H9 (cell line): ENCODE measurements at regions not wholly inside any gene's neighbourhood (a gene's known extent, or its start where the extent isn't known, plus 50 kb on each side); places are given as distances from the start of the nearest gene placed in this dataset.

Experiments
- DNase-seq: peaks from one replicate; pipeline ENCODE4 v3.0.0-alpha.2; 2017
- H2AFZ ChIP-seq: one replicate; pipeline ENCODE4 v1.6.1; 2013; ENCODE audit warnings: mild to moderate bottlenecking, low read length, control low read depth, moderate library complexity
- H2AK5ac ChIP-seq: 2 replicates; pipeline ENCODE4 v1.6.1; 2013; ENCODE audit warnings: low read length, control low read depth, mixed read lengths; ENCODE audit not compliant: insufficient read length
- H2BK120ac ChIP-seq: one replicate; pipeline ENCODE4 v1.6.1; 2013; ENCODE audit warnings: low read depth, mild to moderate bottlenecking, low read length, control low read depth, inconsistent platforms; ENCODE audit not compliant: poor library complexity, severe bottlenecking
- H2BK12ac ChIP-seq: 2 replicates; pipeline ENCODE4 v1.6.1; 2013; ENCODE audit warnings: low read length, control low read depth, mixed read lengths, low read depth; ENCODE audit not compliant: insufficient read length
- H2BK15ac ChIP-seq: 2 replicates; pipeline ENCODE4 v1.6.1; 2013; ENCODE audit warnings: low read depth, low read length, control low read depth
- H2BK20ac ChIP-seq: one replicate; pipeline ENCODE4 v1.6.1; 2013; ENCODE audit warnings: low read depth, mild to moderate bottlenecking, low read length, control low read depth, inconsistent platforms; ENCODE audit not compliant: poor library complexity, severe bottlenecking
- H2BK5ac ChIP-seq: 2 replicates; pipeline ENCODE4 v1.6.1; 2013; ENCODE audit warnings: low read length, control low read depth, mixed read lengths; ENCODE audit not compliant: insufficient read length
- H3K14ac ChIP-seq: 2 replicates; pipeline ENCODE4 v1.6.1; 2013; ENCODE audit warnings: low read length, control low read depth; ENCODE audit not compliant: insufficient read depth
- H3K18ac ChIP-seq: 2 replicates; pipeline ENCODE4 v1.6.1; 2013; ENCODE audit warnings: low read depth, mild to moderate bottlenecking, mixed read lengths, low read length, control low read depth; ENCODE audit not compliant: insufficient read length
- H3K23ac ChIP-seq: 2 replicates; pipeline ENCODE4 v1.6.1; 2013; ENCODE audit warnings: low read length, control low read depth, mixed read lengths, low read depth; ENCODE audit not compliant: insufficient read length
- H3K23me2 ChIP-seq: 2 replicates; pipeline ENCODE4 v1.6.1; 2013; ENCODE audit warnings: low read depth, mild to moderate bottlenecking, mixed read lengths, low read length, control low read depth; ENCODE audit not compliant: insufficient read length, poor library complexity, severe bottlenecking
- H3K27ac ChIP-seq: 2 replicates; pipeline ENCODE4 v1.5.1; 2013; ENCODE audit warnings: low read length, control low read depth, mixed read lengths, low read depth; ENCODE audit not compliant: insufficient read length
- H3K27me3 ChIP-seq: 2 replicates; pipeline ENCODE4 v1.6.1; 2013; ENCODE audit warnings: low read length, control low read depth, inconsistent platforms; ENCODE audit not compliant: insufficient read depth
- H3K4ac ChIP-seq: 2 replicates; pipeline ENCODE4 v1.6.1; 2013; ENCODE audit warnings: low read depth, mild to moderate bottlenecking, control low read depth, inconsistent platforms, low read length, moderate library complexity
- H3K4me1 ChIP-seq: 2 replicates; pipeline ENCODE4 v1.6.1; 2013; ENCODE audit warnings: low read length, control low read depth, inconsistent platforms; ENCODE audit not compliant: insufficient read depth
- H3K4me2 ChIP-seq: 2 replicates; pipeline ENCODE4 v1.6.1; 2013; ENCODE audit warnings: low read length, control low read depth, mixed read lengths; ENCODE audit not compliant: insufficient read length, insufficient read depth
- H3K56ac ChIP-seq: 2 replicates; pipeline ENCODE4 v1.6.1; 2013; ENCODE audit warnings: low read depth, mild to moderate bottlenecking, mixed read lengths, low read length, control low read depth; ENCODE audit not compliant: insufficient read length
- H3K79me1 ChIP-seq: 2 replicates; pipeline ENCODE4 v1.6.1; 2013; ENCODE audit warnings: low read depth, mild to moderate bottlenecking, moderate library complexity, low read length, control low read depth, inconsistent platforms; ENCODE audit not compliant: insufficient read depth, poor library complexity, severe bottlenecking
- H3K79me2 ChIP-seq: 2 replicates; pipeline ENCODE4 v1.6.1; 2013; ENCODE audit warnings: low read length, control low read depth, inconsistent platforms; ENCODE audit not compliant: insufficient read depth
- H3K9ac ChIP-seq: 2 replicates; pipeline ENCODE4 v1.6.1; 2013; ENCODE audit warnings: low read length, control low read depth, mixed read lengths; ENCODE audit not compliant: insufficient read length; ENCODE audit errors: extremely low read depth
- H3K9me3 ChIP-seq: one replicate; pipeline ENCODE4 v1.6.1; 2013; ENCODE audit warnings: low read depth, low read length, inconsistent platforms; ENCODE audit not compliant: control insufficient read depth
- H3T11ph ChIP-seq: one replicate; pipeline ENCODE4 v1.6.1; 2013; ENCODE audit warnings: mild to moderate bottlenecking, low read length, control low read depth, inconsistent platforms
- H4K20me1 ChIP-seq: one replicate; pipeline ENCODE4 v1.6.1; 2013; ENCODE audit not compliant: control insufficient read depth, insufficient read length, insufficient read depth
- H4K5ac ChIP-seq: 2 replicates; pipeline ENCODE4 v1.6.1; 2013; ENCODE audit warnings: low read depth, mild to moderate bottlenecking, mixed read lengths, low read length, control low read depth; ENCODE audit not compliant: insufficient read length
- H4K8ac ChIP-seq: replicated peaks from 2 replicates; pipeline ENCODE4 v1.6.1; 2013; ENCODE audit warnings: low read length, control low read depth, mixed read lengths, low read depth; ENCODE audit not compliant: insufficient read length
- H4K91ac ChIP-seq: 2 replicates; pipeline ENCODE4 v1.6.1; 2013; ENCODE audit warnings: low read depth, mild to moderate bottlenecking, moderate library complexity, mixed read lengths, low read length, control low read depth; ENCODE audit not compliant: insufficient read length
- H3K27ac Mint-ChIP-seq, 3 experiments: 2 replicates in 2 of 3; 3 replicates in 1 of 3; pipeline ENCODE4 v1.8.0; 2020 to 2021; ENCODE audit warnings: mixed read lengths in 3 of 3, mild to moderate bottlenecking in 1 of 3, moderate library complexity in 1 of 3
- H3K27me3 Mint-ChIP-seq: 2 replicates; pipeline ENCODE4 v1.8.0; 2021; ENCODE audit warnings: low read depth, mild to moderate bottlenecking, moderate library complexity, mixed read lengths
- H3K36me3 Mint-ChIP-seq, 3 experiments: 2 replicates in 2 of 3; 3 replicates in 1 of 3; pipeline ENCODE4 v1.8.0; 2020 to 2021; ENCODE audit warnings: low read depth in 3 of 3, mixed read lengths in 3 of 3; ENCODE audit not compliant: insufficient read depth in 1 of 3
- H3K4me1 Mint-ChIP-seq, 2 experiments: 2 replicates each; pipeline ENCODE4 v1.8.0; 2020; ENCODE audit warnings: mixed read lengths in 2 of 2
- H3K4me3 Mint-ChIP-seq, 2 experiments: 2 replicates in 1 of 2; 3 replicates in 1 of 2; pipeline ENCODE4 v1.8.0; 2020 to 2021; ENCODE audit warnings: mild to moderate bottlenecking in 2 of 2, mixed read lengths in 2 of 2, moderate library complexity in 1 of 2
- H3K9me3 Mint-ChIP-seq, 2 experiments: 2 replicates in 1 of 2; 3 replicates in 1 of 2; pipeline ENCODE4 v1.8.0; 2020; ENCODE audit warnings: mild to moderate bottlenecking in 2 of 2, mixed read lengths in 2 of 2, moderate library complexity in 1 of 2
- TF ChIP-seq, protein P1 (sequence below): fragments of 200-600 bp; sonication (generic); conservative IDR thresholded peaks from 3 replicates; pipeline ENCODE4 v1.8.0; 2021; ENCODE audit warnings: antibody characterized with exemption, mild to moderate bottlenecking

DNA sequence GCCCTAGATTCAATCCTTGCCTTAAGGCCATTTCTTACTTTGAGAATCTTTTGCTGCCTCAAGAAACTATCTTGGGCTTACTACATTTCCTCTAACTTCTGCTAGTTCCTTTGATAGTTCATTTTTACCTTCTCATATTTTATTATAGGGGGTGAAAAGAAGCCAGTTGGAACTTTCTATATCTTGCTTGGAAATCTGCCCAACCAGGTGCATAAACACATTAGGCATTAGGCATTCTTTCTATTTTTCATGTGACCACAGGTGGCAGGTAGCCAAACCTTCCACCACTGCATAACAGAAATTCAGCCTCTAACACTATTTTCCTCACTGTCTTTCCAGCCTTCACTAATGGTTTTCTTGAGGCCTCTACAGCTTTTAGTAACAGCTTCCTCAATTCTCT, 300.0 kb upstream of the SP8 start:
- Histone ChIP-seq H3K23ac (no peak overlapping the region), H3K9me3 (no peaks in the 10 kb centered on the region), H3K18ac (no peak overlapping the region), H4K91ac (no peak overlapping the region), H3K4me2 (no peak overlapping the region), H4K8ac (no peak overlapping the region), H3K14ac (no peak overlapping the region), H2BK15ac (no peak overlapping the region), H2BK20ac (no peak overlapping the region), H2BK120ac (no peak overlapping the region), H3K56ac (no peak overlapping the region), H4K20me1 (no peaks in the 10 kb centered on the region), H3K27ac (no peak overlapping the region), H3T11ph (no peak overlapping the region), H3K79me1 (no peaks in the 10 kb centered on the region), H3K4ac (no peak overlapping the region), H2BK12ac (no peak overlapping the region), H2BK5ac (no peak overlapping the region), H3K23me2 (no peaks in the 10 kb centered on the region), H2AK5ac (no peak overlapping the region), H3K79me2 (no peaks in the 10 kb centered on the region), H4K5ac (no peak overlapping the region), H2AFZ (no peak overlapping the region), H3K27me3 (no peaks in the 10 kb centered on the region), H3K9ac (no peak overlapping the region), H3K4me1 (no peaks in the 10 kb centered on the region)
- TF ChIP-seq, protein P1, sequence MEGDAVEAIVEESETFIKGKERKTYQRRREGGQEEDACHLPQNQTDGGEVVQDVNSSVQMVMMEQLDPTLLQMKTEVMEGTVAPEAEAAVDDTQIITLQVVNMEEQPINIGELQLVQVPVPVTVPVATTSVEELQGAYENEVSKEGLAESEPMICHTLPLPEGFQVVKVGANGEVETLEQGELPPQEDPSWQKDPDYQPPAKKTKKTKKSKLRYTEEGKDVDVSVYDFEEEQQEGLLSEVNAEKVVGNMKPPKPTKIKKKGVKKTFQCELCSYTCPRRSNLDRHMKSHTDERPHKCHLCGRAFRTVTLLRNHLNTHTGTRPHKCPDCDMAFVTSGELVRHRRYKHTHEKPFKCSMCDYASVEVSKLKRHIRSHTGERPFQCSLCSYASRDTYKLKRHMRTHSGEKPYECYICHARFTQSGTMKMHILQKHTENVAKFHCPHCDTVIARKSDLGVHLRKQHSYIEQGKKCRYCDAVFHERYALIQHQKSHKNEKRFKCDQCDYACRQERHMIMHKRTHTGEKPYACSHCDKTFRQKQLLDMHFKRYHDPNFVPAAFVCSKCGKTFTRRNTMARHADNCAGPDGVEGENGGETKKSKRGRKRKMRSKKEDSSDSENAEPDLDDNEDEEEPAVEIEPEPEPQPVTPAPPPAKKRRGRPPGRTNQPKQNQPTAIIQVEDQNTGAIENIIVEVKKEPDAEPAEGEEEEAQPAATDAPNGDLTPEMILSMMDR: no peak
- H3K36me3 Mint-ChIP-seq: no peaks in the 10 kb centered on the region
- no peak overlapping the region for H3K27ac Mint-ChIP-seq
- no peaks in the 10 kb centered on the region; a peak in 1 of 5 replicates for H3K9me3 Mint-ChIP-seq
- no peak overlapping the region for H3K4me3 Mint-ChIP-seq
- H3K27me3 Mint-ChIP-seq: no peaks in the 10 kb centered on the region
- no peak for DNase-seq
- no peaks in the 10 kb centered on the region for H3K4me1 Mint-ChIP-seq
